ENCODE measurements at regions not wholly inside any gene's neighbourhood (a gene's known extent, or its start where the extent isn't known, plus 50 kb on each side); places are given as distances from the start of the nearest gene placed in this dataset.

DNA sequence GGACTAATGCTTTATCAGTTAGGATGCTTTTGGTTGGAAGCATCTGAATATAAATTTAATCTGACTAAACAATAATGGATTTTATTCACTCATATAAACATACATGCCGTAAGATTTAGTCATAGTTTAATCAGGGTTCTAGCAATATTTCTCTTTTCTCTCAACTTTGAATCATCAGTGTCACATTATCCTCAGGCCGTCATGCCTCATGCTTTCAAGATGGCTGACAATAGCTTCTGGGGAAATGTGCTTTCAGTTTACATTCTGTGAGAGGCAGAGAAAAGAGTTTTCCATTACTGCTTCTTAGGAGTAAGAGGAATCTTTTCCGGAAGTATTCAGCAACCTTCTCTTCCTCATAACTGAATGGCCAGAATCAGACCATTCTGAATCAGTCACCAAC is 162.2 kb downstream of the GJA1 start:
- TF ChIP-seq, protein P1, sequence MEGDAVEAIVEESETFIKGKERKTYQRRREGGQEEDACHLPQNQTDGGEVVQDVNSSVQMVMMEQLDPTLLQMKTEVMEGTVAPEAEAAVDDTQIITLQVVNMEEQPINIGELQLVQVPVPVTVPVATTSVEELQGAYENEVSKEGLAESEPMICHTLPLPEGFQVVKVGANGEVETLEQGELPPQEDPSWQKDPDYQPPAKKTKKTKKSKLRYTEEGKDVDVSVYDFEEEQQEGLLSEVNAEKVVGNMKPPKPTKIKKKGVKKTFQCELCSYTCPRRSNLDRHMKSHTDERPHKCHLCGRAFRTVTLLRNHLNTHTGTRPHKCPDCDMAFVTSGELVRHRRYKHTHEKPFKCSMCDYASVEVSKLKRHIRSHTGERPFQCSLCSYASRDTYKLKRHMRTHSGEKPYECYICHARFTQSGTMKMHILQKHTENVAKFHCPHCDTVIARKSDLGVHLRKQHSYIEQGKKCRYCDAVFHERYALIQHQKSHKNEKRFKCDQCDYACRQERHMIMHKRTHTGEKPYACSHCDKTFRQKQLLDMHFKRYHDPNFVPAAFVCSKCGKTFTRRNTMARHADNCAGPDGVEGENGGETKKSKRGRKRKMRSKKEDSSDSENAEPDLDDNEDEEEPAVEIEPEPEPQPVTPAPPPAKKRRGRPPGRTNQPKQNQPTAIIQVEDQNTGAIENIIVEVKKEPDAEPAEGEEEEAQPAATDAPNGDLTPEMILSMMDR (IDR thresholded peaks at IDR 0.05): no peak
- TF ChIP-seq POLR2A (IDR thresholded peaks at IDR 0.05; ENCODE audit: low read depth) (no peak), POLR2AphosphoS5 (IDR thresholded peaks at IDR 0.05) (no peak)
